Heart left ventricle (tissue), 13 donors: ENCODE measurements at regions not wholly inside any gene's neighbourhood (a gene's known extent, or its start where the extent isn't known, plus 50 kb on each side); places are given as distances from the start of the nearest gene placed in this dataset.

Experiments used
- POLR2A ChIP-seq, 2 donors: fragments of 450-650 bp; IDR thresholded peaks; one replicate each; pipeline ENCODE4 v1.6.1; 2017; ENCODE audit warnings: antibody characterized with exemption in 2 of 2, mild to moderate bottlenecking in 2 of 2, moderate library complexity in 2 of 2
- TF ChIP-seq, protein P1 (sequence below), 12 donors: fragments of 200-600 bp; sonication (generic) in 4 of 12; IDR thresholded peaks; one replicate each; pipeline versions ENCODE4 v1.5.0 to v1.8.0; 2018 to 2022; ENCODE audit warnings: antibody characterized with exemption in 12 of 12, mild to moderate bottlenecking in 5 of 12
- donor health status: ischemic (EF 13 %, LVEDD 7.1; RV severe dilation, severe dysfunction).
- donor health status: DM: no; HTN: yes; CAD: no.
- donor health status: DM: no; HTN: no; CAD: no.
- donor health status: ischemic (EF 25% LVEDD 6.9; RV normal size, moderate dysfunction).
- donor health status: ischemic (EF 25% LVEDD 5.7; RV mildly dilated, moderate dysfunction).
- donor health status: ischemic (EF 35%, LVEDD 5.7; RV mildly dilated, moderate dysfunction).
- donor health status: nonischemic (EF 11% LVEDD 7.7; RV severe dilation, severe dysfunction).
- donor health status: DM: yes; HTN: yes; CAD: no.
- donor health status: PGD.
- donor health status: ischemic (EF 29% LVEDD 5.4; RV normal size, mild dysfunction).
- donor health status: nonischemic (EF 23%, LVEDD 6.1; RV moderate dilation, normal function).

DNA sequence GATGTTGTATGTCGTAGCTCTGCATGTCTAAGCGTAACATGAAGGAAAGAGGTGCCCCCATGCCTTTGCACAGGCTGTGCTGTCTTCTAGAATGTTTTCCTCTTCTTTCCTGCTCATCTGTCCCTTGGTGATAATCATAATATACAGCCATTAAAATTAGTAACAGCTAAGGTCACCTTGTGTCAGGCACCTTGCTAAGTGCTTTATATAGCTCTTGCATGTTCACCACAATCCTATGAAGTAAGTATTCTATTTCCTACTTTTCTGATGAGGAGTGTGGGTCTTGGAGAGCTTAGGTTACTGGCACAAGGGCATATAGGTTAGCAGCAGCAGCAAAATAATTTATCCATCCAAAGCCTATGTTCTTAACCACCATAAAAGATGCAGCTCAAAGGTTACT is 754.4 kb downstream of the NTRK3 start:
- TF ChIP-seq POLR2A (IDR thresholded peaks at IDR 0.05): no peak
- TF ChIP-seq, protein P1, sequence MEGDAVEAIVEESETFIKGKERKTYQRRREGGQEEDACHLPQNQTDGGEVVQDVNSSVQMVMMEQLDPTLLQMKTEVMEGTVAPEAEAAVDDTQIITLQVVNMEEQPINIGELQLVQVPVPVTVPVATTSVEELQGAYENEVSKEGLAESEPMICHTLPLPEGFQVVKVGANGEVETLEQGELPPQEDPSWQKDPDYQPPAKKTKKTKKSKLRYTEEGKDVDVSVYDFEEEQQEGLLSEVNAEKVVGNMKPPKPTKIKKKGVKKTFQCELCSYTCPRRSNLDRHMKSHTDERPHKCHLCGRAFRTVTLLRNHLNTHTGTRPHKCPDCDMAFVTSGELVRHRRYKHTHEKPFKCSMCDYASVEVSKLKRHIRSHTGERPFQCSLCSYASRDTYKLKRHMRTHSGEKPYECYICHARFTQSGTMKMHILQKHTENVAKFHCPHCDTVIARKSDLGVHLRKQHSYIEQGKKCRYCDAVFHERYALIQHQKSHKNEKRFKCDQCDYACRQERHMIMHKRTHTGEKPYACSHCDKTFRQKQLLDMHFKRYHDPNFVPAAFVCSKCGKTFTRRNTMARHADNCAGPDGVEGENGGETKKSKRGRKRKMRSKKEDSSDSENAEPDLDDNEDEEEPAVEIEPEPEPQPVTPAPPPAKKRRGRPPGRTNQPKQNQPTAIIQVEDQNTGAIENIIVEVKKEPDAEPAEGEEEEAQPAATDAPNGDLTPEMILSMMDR (IDR thresholded peaks at IDR 0.05): no peak
